IPS-18c (cell line): ENCODE measurements at regions not wholly inside any gene's neighbourhood (a gene's known extent, or its start where the extent isn't known, plus 50 kb on each side); places are given as distances from the start of the nearest gene placed in this dataset.
"Not testable (repeated sequence)": the region's sequence is repeated elsewhere in the genome, so short reads cannot be mapped to it uniquely, and the experiment has no call there.

ENCODE experiments used
- H3K4me3 ChIP-seq: 2 replicates; pipeline ENCODE4 v1.7.0; 2013; ENCODE audit warnings: low read depth, mild to moderate bottlenecking, low read length, moderate library complexity; ENCODE audit not compliant: insufficient read depth
- H3K9me3 ChIP-seq: one replicate; pipeline ENCODE4 v1.6.1; 2013; ENCODE audit warnings: mild to moderate bottlenecking, low read length, moderate library complexity; ENCODE audit not compliant: control insufficient read depth, insufficient read depth

DNA sequence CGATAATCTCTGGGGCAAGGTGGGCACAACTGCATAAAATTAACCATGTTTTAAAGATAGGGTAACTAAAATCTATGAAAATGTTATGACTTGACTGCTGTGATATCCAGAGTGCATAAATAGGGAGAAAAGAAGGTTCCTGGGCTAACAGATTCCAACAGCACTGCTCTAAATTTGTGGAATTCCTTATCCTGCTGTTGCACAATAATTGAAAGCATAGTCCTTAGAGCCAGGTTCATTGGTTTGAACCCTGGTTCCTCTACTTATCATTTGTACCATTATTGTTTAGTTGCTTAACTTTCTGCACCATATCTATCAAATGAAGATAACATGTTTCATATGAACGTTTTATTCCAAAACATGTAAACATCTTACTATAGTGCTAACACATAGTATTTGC lies 219.0 kb downstream of the NUF2 start:
- Histone ChIP-seq H3K4me3 (no peak overlapping the region), H3K9me3 (no peaks in the 10 kb centered on the region)

- Histone ChIP-seq H3K4me3 (no peak overlapping the region), H3K9me3 (no peaks in the 10 kb centered on the region)
Observed at GRCh38 chr1:163544441-163544840, 222.7 kb downstream of the NUF2 start.

DNA sequence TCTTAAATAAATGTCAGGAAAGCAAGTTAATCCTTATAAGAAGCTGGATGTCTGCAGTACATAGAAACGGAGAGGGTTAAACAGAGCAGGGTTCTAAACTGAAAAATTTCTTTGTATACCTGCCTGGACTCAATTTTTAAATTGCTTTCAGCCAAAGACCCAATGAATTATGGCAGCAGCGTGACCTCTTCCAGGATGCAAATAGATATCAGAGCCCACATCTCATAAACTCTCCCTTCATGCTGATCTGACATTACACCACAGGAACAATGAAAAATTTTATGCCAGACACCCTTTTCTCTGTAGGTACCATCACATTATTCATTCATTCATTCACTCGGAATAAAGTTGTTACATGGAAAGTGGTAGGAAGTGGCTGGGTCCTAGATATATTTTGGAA lies 236.4 kb downstream of the NUF2 start:
- peaks cover 2% of the 10 kb centered on the region for H3K9me3 ChIP-seq
- no peak overlapping the region for H3K4me3 ChIP-seq

DNA sequence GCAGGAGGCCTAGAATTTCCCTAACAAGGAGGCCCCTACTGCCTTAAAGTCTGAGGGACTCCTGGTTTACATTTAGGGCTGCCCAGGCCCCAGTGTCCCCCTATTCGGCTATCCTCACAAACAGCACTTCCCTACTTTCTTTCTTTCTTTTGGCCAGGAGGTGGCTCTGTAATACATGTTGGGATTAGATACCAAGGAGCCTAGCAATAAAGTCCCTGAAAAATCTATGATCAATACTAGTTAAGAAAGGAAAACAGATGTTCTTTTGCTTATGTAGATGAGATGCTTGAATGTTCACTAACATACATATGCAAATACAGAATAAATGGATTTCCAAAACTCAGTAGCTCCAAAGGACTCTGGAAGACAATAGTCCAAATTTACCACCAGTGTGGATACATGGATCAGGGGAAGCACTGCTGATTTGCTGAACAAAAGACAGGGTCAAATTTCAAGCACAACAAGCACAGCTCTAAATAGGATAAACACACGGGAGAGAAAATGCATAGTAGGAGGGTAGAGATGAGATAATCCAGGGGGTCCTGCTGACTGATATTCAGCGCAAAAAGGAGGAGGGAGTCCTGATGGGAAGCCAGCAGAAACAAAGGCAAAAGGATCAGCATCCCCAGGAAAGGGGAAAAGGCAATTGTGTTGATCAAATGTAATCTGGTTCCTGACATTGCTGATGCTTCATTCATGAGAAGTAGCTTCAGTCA lies 240.0 kb downstream of the NUF2 start:
- no peaks in the 10 kb centered on the region for H3K9me3 ChIP-seq
- H3K4me3 ChIP-seq: no peak overlapping the region

DNA sequence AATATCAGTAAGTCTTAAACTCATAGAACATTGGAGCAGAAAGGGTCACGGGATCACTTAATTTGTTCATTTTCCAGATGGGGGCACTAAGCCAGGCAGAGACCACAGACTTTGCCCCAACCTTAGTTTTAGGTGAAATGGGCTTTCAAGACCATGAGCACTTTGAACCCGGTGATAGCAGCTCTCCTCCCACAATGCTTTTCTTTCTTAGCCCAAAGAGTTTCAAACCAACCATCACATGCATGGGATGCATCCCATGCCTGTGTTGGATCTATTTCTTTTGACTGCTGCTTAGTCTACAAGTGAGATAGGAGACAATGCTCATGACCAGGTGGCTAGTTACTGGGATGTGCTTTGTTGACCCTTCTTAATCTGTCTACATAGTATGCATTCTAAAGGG lies 240.6 kb downstream of the NUF2 start:
- Histone ChIP-seq H3K4me3 (no peak overlapping the region), H3K9me3 (no peaks in the 10 kb centered on the region)

GRCh38 chr1:163565166-163565565 lies 243.4 kb downstream of the NUF2 start:
- Histone ChIP-seq H3K9me3 (no peaks in the 10 kb centered on the region), H3K4me3 (no peak overlapping the region)

- Histone ChIP-seq H3K9me3 (no peaks in the 10 kb centered on the region), H3K4me3 (no peak overlapping the region)
Observed at GRCh38 chr1:163570071-163570470, 248.3 kb downstream of the NUF2 start.

DNA sequence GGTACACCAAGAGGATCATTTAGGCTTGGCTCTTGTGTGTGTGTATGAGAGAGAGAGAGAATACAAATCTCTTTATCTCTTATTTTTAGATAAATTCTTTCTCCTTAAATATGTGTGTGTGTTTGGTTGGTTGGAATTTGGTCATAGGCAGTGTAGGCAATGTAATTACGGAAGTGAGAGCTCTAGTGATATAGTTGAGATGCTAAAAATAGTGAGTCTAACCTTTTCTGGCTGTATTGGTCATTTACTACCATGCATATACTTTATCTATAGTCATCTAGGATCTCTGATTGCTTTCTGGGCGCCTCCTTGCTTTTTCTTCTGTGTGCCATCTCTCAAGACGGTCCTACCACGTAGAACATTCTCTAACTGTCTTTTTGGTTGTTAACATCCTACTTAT lies 250.2 kb downstream of the NUF2 start:
- Histone ChIP-seq H3K9me3 (no peaks in the 10 kb centered on the region), H3K4me3 (no peak overlapping the region)

- H3K9me3 ChIP-seq: no peaks in the 10 kb centered on the region
- no peak overlapping the region for H3K4me3 ChIP-seq
Observed at GRCh38 chr1:163574119-163574518, 252.4 kb downstream of the NUF2 start.

GRCh38 chr1:163580926-163581325 lies 259.2 kb downstream of the NUF2 start:
- Histone ChIP-seq H3K4me3 (no peak overlapping the region), H3K9me3 (no peaks in the 10 kb centered on the region)

GRCh38 chr1:163583661-163584181 lies 262.0 kb downstream of the NUF2 start:
- Histone ChIP-seq H3K9me3 (no peaks in the 10 kb centered on the region), H3K4me3 (no peak overlapping the region)

DNA sequence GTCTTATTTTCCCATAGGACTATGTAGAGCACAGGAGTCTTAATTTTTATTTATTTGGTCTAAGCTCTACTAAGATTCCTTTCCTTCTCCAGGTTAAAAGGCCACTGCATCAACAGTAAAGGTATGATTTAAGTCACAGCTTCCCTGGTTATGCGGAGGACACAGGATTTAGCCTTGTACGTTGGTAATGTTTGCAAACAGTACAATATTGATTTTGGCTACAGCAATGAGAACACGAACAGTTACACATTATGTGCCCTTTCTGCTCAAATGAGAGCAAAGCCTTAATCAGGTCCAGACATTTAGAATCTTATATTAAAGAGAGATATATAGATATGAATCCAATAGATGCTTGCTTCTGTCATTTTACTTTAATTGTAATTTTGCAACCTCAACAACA lies 264.0 kb downstream of the NUF2 start:
- H3K9me3 ChIP-seq: no peaks in the 10 kb centered on the region
- no peak overlapping the region for H3K4me3 ChIP-seq

- peaks cover 3% of the 10 kb centered on the region for H3K9me3 ChIP-seq
- H3K4me3 ChIP-seq: no peak overlapping the region
Observed at GRCh38 chr1:163588796-163589195, 267.0 kb downstream of the NUF2 start.

DNA sequence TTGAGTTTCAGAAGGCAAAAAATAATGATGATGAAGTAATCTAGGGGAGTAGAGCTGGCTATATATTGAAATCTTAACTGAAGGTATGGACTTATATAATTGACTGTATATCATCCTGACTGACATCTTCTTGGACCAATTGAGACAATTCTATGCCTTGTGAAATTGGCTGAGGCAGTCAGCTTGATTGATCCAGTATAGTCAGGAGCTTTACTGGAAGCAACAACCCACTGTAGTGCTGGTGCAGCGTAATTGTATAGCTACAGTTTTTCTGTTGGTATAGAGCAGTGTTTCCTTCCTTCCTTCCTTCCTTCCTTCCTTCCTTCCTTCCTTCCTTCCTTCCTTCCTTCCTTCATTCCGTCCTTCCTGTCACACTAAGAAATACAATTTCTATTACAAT lies 268.0 kb downstream of the NUF2 start:
- Histone ChIP-seq H3K4me3 (no peak overlapping the region), H3K9me3 (peaks cover 3% of the 10 kb centered on the region)

GRCh38 chr1:163591131-163591530 lies 269.4 kb downstream of the NUF2 start:
- not testable (repeated sequence) for H3K4me3 ChIP-seq

DNA sequence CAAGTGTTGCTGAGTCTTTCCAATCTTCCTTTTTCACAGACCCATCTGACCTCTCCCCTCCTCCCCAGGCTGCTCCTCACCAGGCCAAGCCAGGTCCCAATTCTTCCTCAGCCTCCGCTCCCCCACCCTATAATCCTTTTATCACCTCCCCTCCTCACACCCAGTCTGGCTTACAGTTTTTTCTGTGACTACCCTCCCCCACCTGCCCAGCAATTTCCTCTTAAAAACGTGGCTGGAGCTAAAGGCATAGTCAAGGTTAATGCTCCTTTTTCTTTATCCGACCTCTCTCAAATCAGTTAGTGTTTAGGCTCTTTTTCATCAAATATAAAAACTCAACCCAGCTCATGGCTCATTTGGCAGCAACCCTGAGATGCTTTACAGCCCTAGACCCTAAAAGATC lies 270.9 kb downstream of the NUF2 start:
- H3K4me3 ChIP-seq, H3K9me3 ChIP-seq: not testable (repeated sequence)

More at GRCh38 chr1:163591131-163591530, 269.4 kb downstream of the NUF2 start:
- not testable (repeated sequence) for H3K9me3 ChIP-seq

DNA sequence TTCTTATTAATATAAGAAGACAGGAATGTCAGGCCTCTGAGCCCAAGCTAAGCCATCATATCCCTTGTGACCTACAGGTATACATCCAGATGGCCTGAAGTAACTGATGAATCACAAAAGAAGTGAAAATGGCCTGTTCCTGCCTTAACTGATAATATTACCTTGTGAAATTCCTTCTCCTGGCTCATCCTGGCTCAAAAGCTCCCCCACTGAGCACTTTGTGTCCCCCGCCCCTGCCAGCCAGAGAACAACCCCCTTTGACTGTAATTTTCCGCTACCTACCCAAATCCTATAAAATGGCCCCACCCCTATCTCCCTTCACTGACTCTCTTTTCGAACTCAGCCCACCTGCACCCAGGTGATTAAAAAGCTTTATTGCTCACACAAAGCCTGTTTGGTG lies 274.4 kb downstream of the NUF2 start:
- not testable (repeated sequence) for H3K9me3 ChIP-seq, H3K4me3 ChIP-seq

DNA sequence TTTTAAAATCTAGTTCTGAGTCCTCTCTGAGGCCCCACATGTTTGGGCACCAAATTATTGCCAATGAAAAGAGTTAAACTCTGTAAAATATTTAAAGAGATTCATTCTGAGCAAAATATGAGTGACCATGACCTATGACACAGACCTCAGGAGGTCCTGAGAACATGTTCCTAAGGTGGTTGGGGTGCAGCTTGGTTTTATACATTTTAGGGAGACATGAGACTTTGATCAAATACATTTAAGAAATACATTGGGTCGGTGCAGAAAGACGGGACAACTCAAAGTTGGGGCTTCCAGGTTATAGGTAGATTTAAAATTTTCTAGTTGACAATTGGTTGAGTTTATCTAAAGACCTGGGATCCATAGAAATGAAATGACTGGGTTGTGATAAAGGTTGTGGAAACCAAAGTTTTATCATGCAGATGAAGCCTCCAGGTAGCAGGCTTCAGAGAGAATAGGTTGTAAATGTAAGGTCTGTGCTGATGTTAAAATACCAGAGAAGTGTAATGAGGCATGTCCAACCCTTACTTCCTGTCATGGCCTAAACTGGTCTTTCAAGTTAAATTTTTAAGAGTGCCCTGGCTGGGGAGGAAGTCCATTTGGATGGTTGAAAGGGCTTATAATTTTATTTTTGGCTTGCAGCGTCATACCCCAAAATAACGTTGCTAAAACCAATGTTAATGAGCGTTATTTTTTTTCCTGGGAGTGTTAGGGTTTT lies 274.9 kb downstream of the NUF2 start:
- Histone ChIP-seq H3K4me3 (no peak overlapping the region), H3K9me3 (peaks cover 3% of the 10 kb centered on the region)
